ENCODE measurements at regions not wholly inside any gene's neighbourhood (a gene's known extent, or its start where the extent isn't known, plus 50 kb on each side); places are given as distances from the start of the nearest gene placed in this dataset.

GRCh38 chr5:148725675-148726074 is 71.3 kb upstream of the HTR4 start:
- TF ChIP-seq FOXA1 (IDR thresholded peaks at IDR 0.05) (no peak), ARNT (IDR thresholded peaks at IDR 0.05) (no peak), SUZ12 (IDR thresholded peaks at IDR 0.05) (no peak), SP1 (IDR thresholded peaks at IDR 0.05) (no peak), FOXK2 (IDR thresholded peaks at IDR 0.05) (no peak), ELF4 (IDR thresholded peaks at IDR 0.05) (no peak), ZNF384 (IDR thresholded peaks at IDR 0.05) (no peak), BHLHE40 (IDR thresholded peaks at IDR 0.05; ENCODE audit: borderline replicate concordance) (no peak), TARDBP (IDR thresholded peaks at IDR 0.05) (no peak), PKNOX1 (IDR thresholded peaks at IDR 0.05) (no peak), HDGF (IDR thresholded peaks at IDR 0.05; ENCODE audit: borderline replicate concordance) (no peak), CTBP1 (IDR thresholded peaks at IDR 0.05; ENCODE audit: borderline replicate concordance) (no peak), NFRKB (IDR thresholded peaks at IDR 0.05) (no peak)

Measured in HEK293T (cell line).